IMR-90 (cell line): ENCODE measurements at regions not wholly inside any gene's neighbourhood (a gene's known extent, or its start where the extent isn't known, plus 50 kb on each side); places are given as distances from the start of the nearest gene placed in this dataset.

Experiments
- CEBPB ChIP-seq: IDR thresholded peaks from 2 replicates; pipeline ENCODE4 v1.6.1; 2012; ENCODE audit warnings: low read depth, low read length, improper control_type of control experiment
- CHD1 ChIP-seq: IDR thresholded peaks from 2 replicates; pipeline ENCODE4 v1.6.1; 2012; ENCODE audit warnings: low read depth, low read length, improper control_type of control experiment
- CTCF ChIP-seq: conservative IDR thresholded peaks from 2 replicates; pipeline ENCODE4 v1.5.1; 2012; ENCODE audit warnings: mild to moderate bottlenecking, low read depth, low read length, improper control_type of control experiment
- MAFK ChIP-seq: IDR thresholded peaks from 2 replicates; pipeline ENCODE4 v1.6.1; 2012; ENCODE audit warnings: low read depth, low read length, improper control_type of control experiment
- MXI1 ChIP-seq: IDR thresholded peaks from 2 replicates; pipeline ENCODE4 v1.6.1; 2012; ENCODE audit warnings: low read depth, mild to moderate bottlenecking, low read length, moderate library complexity, borderline replicate concordance
- POLR2A ChIP-seq: IDR thresholded peaks from 2 replicates; pipeline ENCODE4 v1.6.1; 2012; ENCODE audit warnings: mild to moderate bottlenecking, low read depth, low read length
- RAD21 ChIP-seq: IDR thresholded peaks from 2 replicates; pipeline ENCODE4 v1.6.1; 2012; ENCODE audit warnings: low read length, improper control_type of control experiment
- RCOR1 ChIP-seq: IDR thresholded peaks from 2 replicates; pipeline ENCODE4 v1.6.1; 2012; ENCODE audit warnings: mild to moderate bottlenecking, low read length, improper control_type of control experiment; ENCODE audit not compliant: insufficient replicate concordance
- RFX5 ChIP-seq: IDR thresholded peaks from 2 replicates; pipeline ENCODE4 v1.8.0; 2012; ENCODE audit warnings: low read depth, mild to moderate bottlenecking, low read length, moderate library complexity
- SMC3 ChIP-seq: fragments of 150-350 bp; IDR thresholded peaks from 2 replicates; pipeline ENCODE4 v1.6.1; 2016; ENCODE audit warnings: low read depth, mild to moderate bottlenecking, antibody characterized with exemption, low read length, moderate library complexity
- USF2 ChIP-seq: fragments of 150-350 bp; IDR thresholded peaks from 2 replicates; pipeline ENCODE4 v1.6.1; 2017; ENCODE audit warnings: mild to moderate bottlenecking, antibody characterized with exemption, low read length, low read depth

DNA sequence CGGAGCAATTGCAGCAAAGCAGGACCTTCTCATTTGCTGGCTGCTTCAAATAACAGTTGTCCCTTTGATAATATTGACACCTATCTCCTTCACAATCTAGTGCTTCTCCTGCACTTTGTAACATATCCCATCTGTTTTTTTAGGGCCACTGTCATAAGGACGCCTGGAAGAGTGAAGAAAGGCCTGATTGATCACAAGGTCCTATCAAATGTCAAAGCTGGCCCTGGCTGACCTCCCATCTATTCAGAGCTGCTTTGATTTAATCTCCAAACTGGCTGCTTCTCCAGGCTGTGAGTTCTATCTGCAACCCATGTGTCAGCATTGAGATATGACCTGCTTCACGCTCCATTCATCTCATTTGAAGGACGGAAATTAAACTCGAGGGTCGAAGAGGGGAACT is 601.2 kb upstream of the KCNMB2 start:
- TF ChIP-seq CTCF = no peak
- TF ChIP-seq RFX5 = no peak
- no peak for TF ChIP-seq RAD21
- TF ChIP-seq SMC3 = no peak
- no peak for TF ChIP-seq MXI1
- no peak for TF ChIP-seq POLR2A
- TF ChIP-seq USF2 = no peak
- TF ChIP-seq CEBPB = no peak
- TF ChIP-seq MAFK = no peak
- no peak for TF ChIP-seq CHD1
- no peak for TF ChIP-seq RCOR1
